Activated effector memory CD4-positive, alpha-beta T cell treated with Interleukin-2 at 50 U/mL for 16 hours (primary cell): ENCODE measurements at regions not wholly inside any gene's neighbourhood (a gene's known extent, or its start where the extent isn't known, plus 50 kb on each side); places are given as distances from the start of the nearest gene placed in this dataset.
"Not testable (repeated sequence)": the region's sequence is repeated elsewhere in the genome, so short reads cannot be mapped to it uniquely, and the experiment has no call there.

Source experiments
- DNase-seq: peaks from one replicate; pipeline ENCODE4 v3.0.0-alpha.2; 2020

DNA sequence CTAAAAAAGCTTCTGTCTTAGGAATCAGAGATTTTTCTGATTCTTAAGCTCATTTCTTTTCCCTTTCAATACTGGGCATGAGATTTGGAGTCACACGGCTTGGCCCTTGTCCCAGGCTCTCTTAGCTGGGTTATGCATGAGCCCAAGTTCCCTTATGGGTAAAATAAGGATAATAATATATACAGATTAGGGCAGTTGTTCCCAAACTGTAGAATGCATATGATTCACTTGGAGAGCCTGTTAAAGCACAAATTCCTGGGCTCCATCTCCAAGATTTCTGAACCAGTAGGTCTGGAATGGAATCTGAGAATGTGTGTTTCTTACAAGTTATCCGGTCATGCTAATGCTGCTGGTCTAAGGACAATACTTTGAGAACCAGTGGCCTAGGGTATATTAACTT, 154.0 kb downstream of the REEP3 start:
- DNase-seq: no peak

DNA sequence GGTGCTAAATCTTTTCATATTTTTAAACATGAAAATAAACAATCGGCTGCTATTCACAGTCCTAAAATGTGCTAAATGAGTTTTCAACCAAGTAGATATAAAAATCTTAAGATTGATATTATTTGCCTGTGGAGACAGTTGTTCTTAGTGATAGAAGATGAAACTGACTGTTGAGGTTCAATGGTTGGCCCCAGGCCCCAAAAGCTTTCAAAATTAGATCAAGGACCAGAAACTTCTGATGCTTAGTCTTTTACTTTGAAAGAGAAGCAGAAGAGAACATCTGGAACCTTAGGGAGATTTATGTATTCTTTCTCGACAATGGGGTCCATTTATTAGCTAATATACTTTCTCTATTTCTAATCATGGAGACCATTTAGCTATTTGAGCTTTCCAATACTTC, 155.8 kb downstream of the REEP3 start:
- no peak for DNase-seq

GRCh38 chr10:63680545-63680944, 159.3 kb downstream of the REEP3 start:
- DNase-seq: not testable (repeated sequence)

DNA sequence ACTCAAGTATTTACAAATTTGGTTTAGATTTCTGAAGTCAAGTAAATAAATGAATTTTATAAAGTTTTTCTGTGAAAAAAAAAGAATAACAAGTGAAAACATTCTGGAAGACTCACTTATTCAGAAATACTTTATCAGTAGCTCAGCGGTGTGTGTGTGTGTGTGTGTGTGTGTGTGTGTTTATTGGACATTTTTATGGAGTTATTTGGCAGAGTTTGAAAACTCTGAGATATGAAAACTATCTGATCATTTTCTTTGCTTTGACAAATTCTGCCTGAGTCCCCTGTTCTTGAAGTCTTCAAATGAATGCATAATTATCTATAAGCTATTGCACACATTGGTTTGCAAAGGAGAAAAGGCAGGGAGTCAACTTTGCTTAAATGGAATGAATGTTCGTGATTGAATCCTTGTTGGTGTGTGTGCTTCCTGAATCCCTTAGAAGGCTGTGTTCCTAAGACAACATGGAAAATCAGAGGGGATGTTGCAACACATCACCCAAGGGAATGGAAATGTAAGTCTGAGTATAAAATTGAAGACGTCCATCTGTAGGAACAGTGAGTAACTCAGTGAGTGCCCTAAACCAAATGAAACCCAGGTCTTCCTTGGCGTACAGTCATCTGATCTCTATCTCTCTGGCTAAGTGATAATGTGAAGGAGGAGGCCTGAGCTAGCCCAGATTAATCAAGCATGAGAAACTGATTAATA, 160.9 kb downstream of the REEP3 start:
- DNase-seq: no peak

DNA sequence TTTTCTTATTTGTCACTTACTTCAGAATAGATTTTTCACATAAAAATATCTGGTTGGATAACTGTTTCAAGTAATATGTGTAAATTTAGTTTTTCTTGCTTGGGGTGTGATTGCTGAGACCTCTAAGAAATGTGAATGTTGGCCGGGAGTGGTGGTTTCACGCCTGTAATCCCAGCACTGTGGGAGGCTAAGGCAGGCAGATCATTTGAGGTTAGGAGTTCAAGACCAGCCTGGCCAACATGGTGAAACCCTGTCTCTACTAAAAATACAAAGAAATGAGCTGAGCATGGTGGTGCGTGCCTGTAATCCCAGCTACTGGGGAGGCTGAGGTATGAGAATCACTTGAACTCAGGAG, 161.5 kb downstream of the REEP3 start:
- not testable (repeated sequence) for DNase-seq

GRCh38 chr10:63683223-63683622, 162.0 kb downstream of the REEP3 start:
- no peak for DNase-seq

- DNase-seq: no peak
These were observed 162.5 kb downstream of the REEP3 start for GRCh38 chr10:63683686-63684085.

DNA sequence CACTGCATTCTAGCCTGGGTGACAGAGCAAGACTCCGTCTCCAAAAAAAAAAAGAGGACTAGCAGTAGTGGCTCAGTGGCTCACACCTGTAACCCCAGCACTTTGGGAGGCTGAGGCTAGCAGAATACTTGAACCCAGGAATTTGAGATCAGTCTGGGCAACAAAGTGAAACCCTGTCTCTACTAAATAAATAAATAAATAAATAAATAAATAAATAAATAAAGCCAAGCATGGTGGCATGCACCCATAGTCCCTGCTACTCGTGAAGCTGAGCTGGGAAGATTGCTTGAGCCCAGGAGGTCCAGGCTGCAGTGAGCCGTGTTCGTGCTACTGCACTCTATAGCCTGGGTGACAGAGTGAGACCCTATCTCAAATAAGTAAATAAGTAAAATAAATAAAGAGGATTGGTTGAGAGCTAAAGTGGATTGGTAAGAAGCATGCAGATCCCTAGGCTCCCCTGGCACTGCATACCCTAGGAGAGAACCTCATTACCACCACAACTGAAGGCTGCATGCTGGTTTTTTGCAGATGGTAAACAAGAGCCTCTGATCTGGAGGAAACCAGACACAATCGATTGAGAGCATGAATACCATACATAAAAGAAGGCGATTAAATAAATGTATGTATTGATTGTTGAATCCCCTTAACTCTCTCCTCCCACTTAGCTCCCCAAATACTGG, 163.2 kb downstream of the REEP3 start:
- DNase-seq: no peak

- no peak for DNase-seq
These were observed 168.6 kb downstream of the REEP3 start for GRCh38 chr10:63689768-63690167.

DNA sequence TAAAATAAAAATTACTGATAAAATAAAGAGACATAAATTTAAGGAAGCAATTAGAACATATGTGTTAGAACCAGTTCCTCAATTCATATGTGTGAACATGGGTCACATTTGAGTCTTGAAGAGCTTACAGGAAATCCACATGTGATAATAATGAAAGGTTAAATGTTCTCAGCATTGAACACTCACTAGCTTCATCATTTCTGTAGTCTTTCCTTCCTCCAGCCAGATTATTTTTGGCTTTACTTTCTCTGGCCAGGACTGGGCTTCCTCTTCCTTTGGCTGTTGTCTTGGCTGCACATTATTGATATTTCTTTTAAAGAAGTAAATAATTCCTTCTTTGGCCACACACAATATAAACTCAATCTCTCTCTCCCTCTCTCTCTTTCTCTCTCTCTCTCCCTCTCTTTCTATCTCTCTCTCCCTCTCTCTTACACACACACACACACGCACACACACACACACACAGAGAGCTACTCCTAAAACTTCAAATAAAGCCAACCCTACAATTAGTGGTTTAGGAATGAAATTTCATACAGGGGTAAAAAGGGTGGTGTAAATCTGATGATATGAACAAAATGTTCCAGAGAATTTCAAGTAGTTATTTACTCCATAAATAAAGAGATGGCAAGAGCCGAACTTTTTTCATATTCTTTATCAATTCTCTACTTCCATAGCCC, 171.2 kb downstream of the REEP3 start:
- no peak for DNase-seq

DNA sequence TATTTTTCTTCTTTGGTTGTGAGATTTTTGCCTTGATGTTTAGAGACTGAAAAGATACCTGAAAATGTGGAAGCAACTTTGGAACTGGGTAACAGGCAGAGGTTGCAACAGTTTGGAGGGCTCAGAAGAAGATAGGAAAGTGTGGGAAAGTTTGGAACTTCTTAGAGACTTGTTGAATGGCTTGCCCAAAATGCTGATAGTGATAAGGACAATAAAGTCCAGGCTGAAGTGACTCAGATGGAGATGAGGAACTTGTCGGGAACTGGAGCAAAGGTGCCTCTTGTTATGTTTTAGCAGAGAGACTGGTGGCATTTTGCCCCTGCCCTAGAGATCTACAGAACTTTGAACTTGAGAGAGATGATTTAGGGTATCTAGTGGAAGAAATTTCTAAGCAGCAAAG, 171.8 kb downstream of the REEP3 start:
- not testable (repeated sequence) for DNase-seq

- DNase-seq: no peak
These were observed 175.0 kb downstream of the REEP3 start for GRCh38 chr10:63696205-63696604.

DNA sequence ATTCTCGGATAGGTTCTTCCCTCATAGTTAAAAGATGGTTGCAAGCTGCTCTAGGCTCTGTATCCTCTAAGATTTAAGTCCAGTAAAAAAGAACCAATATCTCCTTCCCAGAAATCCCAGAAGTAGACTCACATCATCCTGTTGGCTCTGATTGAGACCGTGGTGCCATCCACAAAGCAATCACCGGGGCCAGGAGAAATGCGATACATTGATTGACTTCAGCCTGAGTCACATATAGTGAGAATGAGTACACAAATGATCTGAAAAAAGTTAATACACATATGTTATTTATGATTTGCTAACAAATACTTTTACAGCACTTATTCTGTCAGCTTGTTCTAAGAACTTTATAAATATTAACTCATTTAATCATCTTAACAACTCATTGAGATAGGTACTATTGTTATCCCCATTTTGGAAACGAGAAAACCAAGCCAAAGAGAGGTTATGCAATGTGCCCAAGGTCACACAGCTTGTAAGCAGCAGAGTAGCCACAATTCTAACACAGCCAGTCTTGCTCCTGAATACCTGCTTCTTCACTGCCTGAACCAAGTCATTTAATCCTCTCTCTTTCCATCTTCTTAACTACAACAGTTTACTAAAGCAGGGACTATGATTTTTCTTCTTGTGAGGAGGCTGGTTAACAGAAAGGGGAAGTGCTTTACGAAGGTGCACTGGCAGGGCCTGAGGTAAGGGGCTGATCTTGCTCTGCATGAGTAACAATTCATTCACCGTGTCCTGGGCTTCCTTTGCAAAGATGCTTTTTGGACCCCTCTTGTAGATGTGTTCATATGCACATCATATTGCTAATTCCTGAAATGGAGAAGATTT, 177.0 kb downstream of the REEP3 start:
- no peak for DNase-seq

GRCh38 chr10:63698787-63699150, 177.6 kb downstream of the REEP3 start:
- no peak for DNase-seq

DNA sequence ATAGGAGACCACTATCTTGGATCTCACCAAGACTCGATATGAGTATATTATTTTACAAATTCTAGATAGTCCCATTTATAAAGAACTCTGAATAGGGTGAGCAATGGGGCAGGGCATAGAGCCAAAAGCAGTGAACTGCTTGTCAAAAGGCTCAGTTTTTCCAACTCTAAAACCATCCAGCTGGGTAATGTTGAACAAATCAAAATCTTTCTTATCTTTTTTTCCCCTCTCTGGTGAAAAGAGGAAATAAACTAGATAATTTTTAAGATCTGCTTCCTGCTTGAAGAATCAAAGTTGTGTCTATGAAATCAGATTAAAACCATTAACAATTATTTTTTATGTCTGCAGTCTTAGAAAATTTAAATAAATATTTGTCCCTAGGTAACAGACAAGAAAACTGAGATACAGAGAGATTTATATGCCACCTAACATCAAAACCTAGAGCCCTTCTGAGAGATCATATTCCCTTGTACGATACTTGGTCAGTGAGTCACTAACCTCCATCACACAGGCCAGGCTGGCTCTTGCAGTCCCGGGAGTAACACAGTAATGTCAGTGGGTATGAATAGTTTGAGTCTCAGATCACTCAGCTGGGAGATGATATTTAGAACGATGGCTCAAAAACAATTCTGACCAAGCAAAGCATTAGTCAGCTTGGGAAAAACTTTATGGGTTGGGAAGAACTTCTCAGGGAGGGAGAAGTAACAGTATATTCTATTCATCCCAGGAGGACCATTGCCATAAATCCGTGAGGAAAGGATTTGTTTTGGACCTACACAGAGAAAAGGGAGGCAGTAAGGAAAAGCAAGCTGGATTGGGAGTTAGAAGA, 178.8 kb downstream of the REEP3 start:
- DNase-seq: no peak

DNA sequence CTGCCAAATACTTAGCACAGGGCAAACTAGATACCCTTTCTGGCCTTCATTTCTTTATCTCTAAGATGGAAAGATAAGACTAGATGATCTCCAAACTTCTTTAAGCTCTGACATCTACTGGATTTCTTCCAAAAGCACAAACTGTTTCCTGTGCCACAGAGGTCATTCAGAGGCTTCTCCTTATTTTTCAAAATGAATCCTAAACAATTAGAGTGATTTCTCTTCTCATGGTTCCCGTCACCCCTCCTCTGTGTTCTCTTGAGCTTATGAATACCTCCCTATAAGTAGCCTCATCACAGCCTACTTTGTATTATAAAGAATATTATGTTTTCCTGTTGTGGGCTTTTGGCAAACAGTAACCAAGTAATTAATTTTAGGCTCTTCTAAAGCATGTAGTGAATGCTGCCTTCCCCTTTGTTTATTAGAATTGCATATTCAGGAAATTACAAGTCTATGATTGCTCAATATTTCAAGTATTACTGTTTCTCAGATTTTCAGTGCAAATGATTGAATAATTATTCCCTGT, 179.5 kb downstream of the REEP3 start:
- DNase-seq: no peak

GRCh38 chr10:63702092-63702491, 180.9 kb downstream of the REEP3 start:
- no peak for DNase-seq

GRCh38 chr10:63703113-63703670, 182.0 kb downstream of the REEP3 start:
- no peak for DNase-seq

- no peak for DNase-seq
These were observed 182.6 kb downstream of the REEP3 start for GRCh38 chr10:63703740-63704345.

GRCh38 chr10:63707254-63707910, 186.2 kb downstream of the REEP3 start:
- no peak for DNase-seq

- DNase-seq: no peak
These were observed 187.2 kb downstream of the REEP3 start for GRCh38 chr10:63708421-63708820.
